Activated CD8-positive, alpha-beta memory T cell treated with anti-CD3 and anti-CD28 coated beads for 1 hour (primary cell): ENCODE measurements at regions not wholly inside any gene's neighbourhood (a gene's known extent, or its start where the extent isn't known, plus 50 kb on each side); places are given as distances from the start of the nearest gene placed in this dataset.
"Not testable (repeated sequence)": the region's sequence is repeated elsewhere in the genome, so short reads cannot be mapped to it uniquely, and the experiment has no call there.

ENCODE experiments used
- DNase-seq, 2 donors: peaks; one replicate each; pipeline ENCODE4 v3.0.0-alpha.2; 2020; ENCODE audit warnings: low read depth in 1 of 2; ENCODE audit errors: extremely low read depth in 1 of 2

- no peak for DNase-seq
Measured at GRCh38 chr5:128782446-128782845, 182.8 kb upstream of the SLC27A6 start.

- no peak for DNase-seq
Measured at GRCh38 chr5:128784726-128785125, 180.6 kb upstream of the SLC27A6 start.

GRCh38 chr5:128791312-128791711 lies 174.0 kb upstream of the SLC27A6 start:
- DNase-seq = no peak

- DNase-seq = no peak
Measured at GRCh38 chr5:128796506-128796905, 168.8 kb upstream of the SLC27A6 start.

- no peak for DNase-seq
Measured at GRCh38 chr5:128798871-128799270, 166.4 kb upstream of the SLC27A6 start.

- DNase-seq = no peak
Measured at GRCh38 chr5:128799945-128800344, 165.3 kb upstream of the SLC27A6 start.

GRCh38 chr5:128800377-128800776 lies 164.9 kb upstream of the SLC27A6 start:
- no peak for DNase-seq

GRCh38 chr5:128813317-128814070 lies 151.8 kb upstream of the SLC27A6 start:
- DNase-seq = no peak

- no peak for DNase-seq
Measured at GRCh38 chr5:128815201-128815600, 150.1 kb upstream of the SLC27A6 start.

GRCh38 chr5:128825826-128826225 lies 139.5 kb upstream of the SLC27A6 start:
- no peak for DNase-seq

GRCh38 chr5:128826275-128826674 lies 139.0 kb upstream of the SLC27A6 start:
- no peak for DNase-seq

GRCh38 chr5:128836571-128836970 lies 128.7 kb upstream of the SLC27A6 start:
- no peak for DNase-seq

- DNase-seq = no peak
Measured at GRCh38 chr5:128838623-128839022, 126.7 kb upstream of the SLC27A6 start.

- no peak for DNase-seq
Measured at GRCh38 chr5:128842241-128842640, 123.0 kb upstream of the SLC27A6 start.

GRCh38 chr5:128844354-128844923 lies 120.8 kb upstream of the SLC27A6 start:
- DNase-seq = no peak

- no peak for DNase-seq
Measured at GRCh38 chr5:128850049-128850448, 115.2 kb upstream of the SLC27A6 start.

- DNase-seq = no peak
Measured at GRCh38 chr5:128854931-128855330, 110.4 kb upstream of the SLC27A6 start.

- DNase-seq = no peak
Measured at GRCh38 chr5:128857076-128857677, 108.1 kb upstream of the SLC27A6 start.

- no peak for DNase-seq
Measured at GRCh38 chr5:128858995-128859394, 106.3 kb upstream of the SLC27A6 start.

GRCh38 chr5:128861155-128861554 lies 104.1 kb upstream of the SLC27A6 start:
- DNase-seq = not testable (repeated sequence)

GRCh38 chr5:128869970-128870369 lies 95.3 kb upstream of the SLC27A6 start:
- DNase-seq = no peak

GRCh38 chr5:128870373-128870772 lies 94.9 kb upstream of the SLC27A6 start:
- no peak for DNase-seq
